ENCODE measurements at regions not wholly inside any gene's neighbourhood (a gene's known extent, or its start where the extent isn't known, plus 50 kb on each side); places are given as distances from the start of the nearest gene placed in this dataset.

DNA sequence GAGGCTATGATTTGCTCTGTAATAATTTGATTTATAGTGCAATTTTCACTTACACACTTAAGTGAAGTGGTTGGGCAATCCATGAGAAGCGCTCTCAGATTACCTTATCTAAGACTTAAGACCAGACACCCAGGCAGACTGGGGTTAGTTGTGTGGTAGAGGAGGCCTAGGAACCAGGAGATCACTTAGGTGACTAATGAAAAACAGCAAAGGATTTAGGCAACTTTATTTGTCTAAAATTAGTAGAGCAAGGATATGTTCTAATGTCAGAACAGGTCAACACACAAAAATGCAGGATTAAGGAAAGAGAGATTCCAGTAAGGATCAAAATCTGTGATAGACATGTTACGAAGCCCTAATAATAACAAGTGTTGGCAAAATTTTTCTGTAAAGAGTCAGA is 913.8 kb downstream of the TLE1 start (continued):
- TF ChIP-seq, protein P1, sequence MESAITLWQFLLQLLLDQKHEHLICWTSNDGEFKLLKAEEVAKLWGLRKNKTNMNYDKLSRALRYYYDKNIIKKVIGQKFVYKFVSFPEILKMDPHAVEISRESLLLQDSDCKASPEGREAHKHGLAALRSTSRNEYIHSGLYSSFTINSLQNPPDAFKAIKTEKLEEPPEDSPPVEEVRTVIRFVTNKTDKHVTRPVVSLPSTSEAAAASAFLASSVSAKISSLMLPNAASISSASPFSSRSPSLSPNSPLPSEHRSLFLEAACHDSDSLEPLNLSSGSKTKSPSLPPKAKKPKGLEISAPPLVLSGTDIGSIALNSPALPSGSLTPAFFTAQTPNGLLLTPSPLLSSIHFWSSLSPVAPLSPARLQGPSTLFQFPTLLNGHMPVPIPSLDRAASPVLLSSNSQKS (CRISPR knock-in tag; IDR thresholded peaks at IDR 0.05), result no peak
- TF ChIP-seq, protein P2, sequence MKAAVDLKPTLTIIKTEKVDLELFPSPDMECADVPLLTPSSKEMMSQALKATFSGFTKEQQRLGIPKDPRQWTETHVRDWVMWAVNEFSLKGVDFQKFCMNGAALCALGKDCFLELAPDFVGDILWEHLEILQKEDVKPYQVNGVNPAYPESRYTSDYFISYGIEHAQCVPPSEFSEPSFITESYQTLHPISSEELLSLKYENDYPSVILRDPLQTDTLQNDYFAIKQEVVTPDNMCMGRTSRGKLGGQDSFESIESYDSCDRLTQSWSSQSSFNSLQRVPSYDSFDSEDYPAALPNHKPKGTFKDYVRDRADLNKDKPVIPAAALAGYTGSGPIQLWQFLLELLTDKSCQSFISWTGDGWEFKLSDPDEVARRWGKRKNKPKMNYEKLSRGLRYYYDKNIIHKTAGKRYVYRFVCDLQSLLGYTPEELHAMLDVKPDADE (conservative IDR thresholded peaks at IDR 0.05; ENCODE audit: control insufficient read depth, low read depth, low read length), result no peak

DNA sequence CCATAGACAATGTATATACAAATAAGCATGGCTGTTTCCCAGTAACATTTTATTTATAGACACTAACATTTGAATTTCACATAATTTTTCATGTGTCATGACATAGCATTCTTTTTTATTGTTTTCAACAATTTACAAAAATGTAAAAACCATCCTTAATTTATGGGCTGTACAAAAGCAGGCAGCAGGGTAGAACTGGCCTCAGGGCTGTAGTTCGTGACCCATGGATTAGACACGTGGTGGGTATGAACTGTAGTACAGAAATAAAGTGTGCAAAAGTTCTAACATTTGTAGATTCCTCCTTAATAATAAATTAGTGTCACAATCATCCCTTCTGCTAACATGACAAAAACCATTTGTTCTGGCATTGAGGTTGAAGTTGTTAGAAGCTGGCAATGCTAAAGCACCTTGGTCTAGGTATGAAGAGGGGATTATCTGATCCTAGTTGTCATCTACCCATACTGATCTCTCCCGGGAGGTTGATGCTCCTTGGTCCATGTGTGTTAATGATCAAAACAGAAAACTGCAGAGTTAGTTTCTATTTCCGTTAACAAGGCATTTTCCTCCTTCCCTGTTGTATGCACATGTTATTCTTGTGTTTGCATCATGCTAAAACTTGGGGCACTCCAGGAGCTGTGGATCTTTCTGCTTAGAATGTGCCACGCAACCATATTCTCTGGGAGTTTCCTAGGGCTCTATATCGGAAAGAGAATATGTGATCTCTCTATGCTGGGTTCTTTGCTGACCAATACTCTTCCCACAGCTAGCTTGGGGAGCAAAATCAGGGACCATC is 917.6 kb downstream of the TLE1 start:
- Histone ChIP-seq H3K36me3 (ENCODE audit: control insufficient read depth, insufficient read depth, low read length) (no peaks in the 10 kb centered on the region), H2AFZ (ENCODE audit: low read depth, low read length) (no peak overlapping the region), H3K9me3 (replicated peaks; ENCODE audit: control insufficient read depth, insufficient read depth, low read depth, low read length) (no peaks in the 10 kb centered on the region), H3K27ac (ENCODE audit: extremely low read depth, low read depth, low read length) (no peak overlapping the region), H3K4me3 (no peak overlapping the region), H3K4me2 (ENCODE audit: insufficient read depth, low read length) (no peak overlapping the region), H3K79me2 (ENCODE audit: control insufficient read depth, insufficient read depth, low read length) (no peaks in the 10 kb centered on the region), H3K9ac (ENCODE audit: insufficient read depth in 1 of 2, low read depth in 2 of 2, low read length in 2 of 2) (no peak overlapping the region), H3K4me1 (replicated peaks in 1 of 2; ENCODE audit: control insufficient read depth in 2 of 2, insufficient read depth in 2 of 2, low read length in 2 of 2) (no peaks in the 10 kb centered on the region), H3K27me3 (ENCODE audit: control insufficient read depth in 2 of 2, insufficient read depth in 2 of 2, low read length in 2 of 2) (no peaks in the 10 kb centered on the region), H3K9me1 (ENCODE audit: control insufficient read depth, insufficient read depth, low read length) (no peaks in the 10 kb centered on the region), H4K20me1 (replicated peaks; ENCODE audit: control insufficient read depth, insufficient read depth, low read length) (no peaks in the 10 kb centered on the region)
- in situ Hi-C loops (cut with MboI) (no loop called here), intact Hi-C loops (cut with micrococcal nuclease) (no loop called here)
- no TSS peak for BruUV-seq (replicated peaks)
- 0% methylated on average over 6 of the region's 6 CpGs for WGBS (ENCODE audit: insufficient coverage, low coverage, missing lambda C conversion rate)
- POLR2A ChIA-PET, result no interaction called here
- CTCF ChIA-PET (ENCODE audit: low intra/inter-chr PET ratio), result no interaction called here
- FAIRE-seq (no peak), DNase-seq (ENCODE audit: extremely low read depth in 1 of 4, low spot score in 3 of 4) (no peak), ATAC-seq (no peak)
- no peak for TF ChIP-seq MCM7 (IDR thresholded peaks at IDR 0.05)
- TF ChIP-seq, protein P3, sequence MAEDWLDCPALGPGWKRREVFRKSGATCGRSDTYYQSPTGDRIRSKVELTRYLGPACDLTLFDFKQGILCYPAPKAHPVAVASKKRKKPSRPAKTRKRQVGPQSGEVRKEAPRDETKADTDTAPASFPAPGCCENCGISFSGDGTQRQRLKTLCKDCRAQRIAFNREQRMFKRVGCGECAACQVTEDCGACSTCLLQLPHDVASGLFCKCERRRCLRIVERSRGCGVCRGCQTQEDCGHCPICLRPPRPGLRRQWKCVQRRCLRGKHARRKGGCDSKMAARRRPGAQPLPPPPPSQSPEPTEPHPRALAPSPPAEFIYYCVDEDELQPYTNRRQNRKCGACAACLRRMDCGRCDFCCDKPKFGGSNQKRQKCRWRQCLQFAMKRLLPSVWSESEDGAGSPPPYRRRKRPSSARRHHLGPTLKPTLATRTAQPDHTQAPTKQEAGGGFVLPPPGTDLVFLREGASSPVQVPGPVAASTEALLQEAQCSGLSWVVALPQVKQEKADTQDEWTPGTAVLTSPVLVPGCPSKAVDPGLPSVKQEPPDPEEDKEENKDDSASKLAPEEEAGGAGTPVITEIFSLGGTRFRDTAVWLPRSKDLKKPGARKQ (CRISPR knock-in tag; IDR thresholded peaks at IDR 0.05), result no peak
- no peak for TF ChIP-seq CBX8 (IDR thresholded peaks at IDR 0.05; ENCODE audit: borderline replicate concordance, extremely low read depth, low read depth, low read length, poor library complexity, severe bottlenecking)
- TF ChIP-seq ARID1B (IDR thresholded peaks at IDR 0.05), result no peak
- TF ChIP-seq MIER1 (IDR thresholded peaks at IDR 0.05; ENCODE audit: low read depth), result no peak
- TF ChIP-seq, protein P4, sequence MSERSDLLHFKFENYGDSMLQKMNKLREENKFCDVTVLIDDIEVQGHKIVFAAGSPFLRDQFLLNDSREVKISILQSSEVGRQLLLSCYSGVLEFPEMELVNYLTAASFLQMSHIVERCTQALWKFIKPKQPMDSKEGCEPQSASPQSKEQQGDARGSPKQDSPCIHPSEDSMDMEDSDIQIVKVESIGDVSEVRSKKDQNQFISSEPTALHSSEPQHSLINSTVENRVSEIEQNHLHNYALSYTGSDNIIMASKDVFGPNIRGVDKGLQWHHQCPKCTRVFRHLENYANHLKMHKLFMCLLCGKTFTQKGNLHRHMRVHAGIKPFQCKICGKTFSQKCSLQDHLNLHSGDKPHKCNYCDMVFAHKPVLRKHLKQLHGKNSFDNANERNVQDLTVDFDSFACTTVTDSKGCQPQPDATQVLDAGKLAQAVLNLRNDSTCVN (CRISPR knock-in tag; IDR thresholded peaks at IDR 0.05), result no peak
- no peak for TF ChIP-seq CCAR2 (IDR thresholded peaks at IDR 0.05; ENCODE audit: low read depth, low read length)
- TF ChIP-seq, protein P5, sequence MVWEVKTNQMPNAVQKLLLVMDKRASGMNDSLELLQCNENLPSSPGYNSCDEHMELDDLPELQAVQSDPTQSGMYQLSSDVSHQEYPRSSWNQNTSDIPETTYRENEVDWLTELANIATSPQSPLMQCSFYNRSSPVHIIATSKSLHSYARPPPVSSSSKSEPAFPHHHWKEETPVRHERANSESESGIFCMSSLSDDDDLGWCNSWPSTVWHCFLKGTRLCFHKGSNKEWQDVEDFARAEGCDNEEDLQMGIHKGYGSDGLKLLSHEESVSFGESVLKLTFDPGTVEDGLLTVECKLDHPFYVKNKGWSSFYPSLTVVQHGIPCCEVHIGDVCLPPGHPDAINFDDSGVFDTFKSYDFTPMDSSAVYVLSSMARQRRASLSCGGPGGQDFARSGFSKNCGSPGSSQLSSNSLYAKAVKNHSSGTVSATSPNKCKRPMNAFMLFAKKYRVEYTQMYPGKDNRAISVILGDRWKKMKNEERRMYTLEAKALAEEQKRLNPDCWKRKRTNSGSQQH (CRISPR knock-in tag; IDR thresholded peaks at IDR 0.05), result no peak
- TF ChIP-seq KHSRP (IDR thresholded peaks at IDR 0.05), result no peak
- no peak for TF ChIP-seq ZNF445 (CRISPR knock-in tag; IDR thresholded peaks at IDR 0.05; ENCODE audit: low read depth)
- no peak for TF ChIP-seq SAP30 (IDR thresholded peaks at IDR 0.05; ENCODE audit: borderline replicate concordance, insufficient read depth, low read depth, low read length, poor library complexity, severe bottlenecking)
